ENCODE measurements at regions not wholly inside any gene's neighbourhood (a gene's known extent, or its start where the extent isn't known, plus 50 kb on each side); places are given as distances from the start of the nearest gene placed in this dataset.

DNA sequence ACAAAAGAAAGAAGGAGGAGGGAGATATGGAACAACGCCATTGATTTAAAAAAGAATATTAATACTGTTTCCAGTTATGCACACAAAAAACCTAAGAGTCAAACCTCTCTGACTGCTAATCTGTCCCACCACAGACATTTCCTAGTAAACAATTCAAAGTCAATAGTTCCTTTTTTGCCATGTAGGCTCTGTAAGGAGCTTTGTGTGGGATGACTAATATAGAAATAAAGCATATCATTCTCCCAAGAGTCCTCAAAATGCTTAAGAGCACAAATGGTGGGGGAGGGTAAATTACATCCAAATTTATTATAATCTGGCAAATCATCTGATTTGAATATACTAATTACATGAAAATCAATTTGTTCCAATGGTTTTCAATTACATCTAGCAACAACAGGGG, 155.9 kb upstream of the CNTN4 start:
- no peak for TF ChIP-seq CTCF (IDR thresholded peaks at IDR 0.05)
- TF ChIP-seq POLR2A (IDR thresholded peaks at IDR 0.05), result no peak

Measured in adrenal gland (tissue), 5 donors.